ENCODE measurements at regions not wholly inside any gene's neighbourhood (a gene's known extent, or its start where the extent isn't known, plus 50 kb on each side); places are given as distances from the start of the nearest gene placed in this dataset.

- no peak overlapping the region for H3K4me2 ChIP-seq (ENCODE audit: low read length)
- ChIA-PET CTCF (interaction anchor here (0.7 to 3.1 kb wide), 6 partner anchors 10 to 217 kb away, joined by 3 to 20 read pairs (median 5); no protein-coding TSS in a partner anchor), POLR2A (no interaction called here), RAD21 (ENCODE audit: low non-redundant PET in 1 of 2, low total read pairs in 2 of 2, uncharacterized antibody in 2 of 2, unreplicated experiment in 2 of 2) (interaction anchor here in 1 of 2 experiments (0.8 kb wide), 1 partner anchor 162 kb away, joined by 3 read pairs; no protein-coding TSS in a partner anchor)
- H2AFZ ChIP-seq (ENCODE audit: low read depth, low read length, poor library complexity, severe bottlenecking), result no peak overlapping the region
- H3K9me3 ChIP-seq (ENCODE audit: control insufficient read depth in 1 of 2, insufficient read depth in 1 of 2, low read depth in 1 of 2, low read length in 2 of 2), result no peaks in the 10 kb centered on the region
- ATAC-seq, result no peak
- peaks cover 41 to 50% of the 10 kb centered on the region in 2 experiments for H3K4me1 ChIP-seq (ENCODE audit: control insufficient read depth in 1 of 2, insufficient read depth in 2 of 2, low read length in 2 of 2)
- H3K36me3 ChIP-seq (ENCODE audit: control insufficient read depth in 1 of 2, insufficient read depth in 2 of 2, low read length in 2 of 2), result no peaks in the 10 kb centered on the region
- DNase-seq (ENCODE audit: low read depth, low spot score), result no peak
- H4K20me1 ChIP-seq (ENCODE audit: insufficient read depth), result no peaks in the 10 kb centered on the region
- TF ChIP-seq EZH2phosphoT487 (IDR thresholded peaks at IDR 0.05; ENCODE audit: borderline replicate concordance) (no peak), SIN3A (IDR thresholded peaks at IDR 0.05; ENCODE audit: low read depth) (no peak), POLR2A (IDR thresholded peaks at IDR 0.05; ENCODE audit: borderline replicate concordance, extremely low read depth, insufficient read depth, insufficient read length) (no peak), CBX3 (IDR thresholded peaks at IDR 0.05; ENCODE audit: low read depth) (no peak), ELF1 (IDR thresholded peaks at IDR 0.05; ENCODE audit: borderline replicate concordance, low read depth) (no peak)
- BruUV-seq (replicated peaks), result no TSS peak
- no peaks in the 10 kb centered on the region for H3K9me2 ChIP-seq (ENCODE audit: insufficient read depth)
- intact Hi-C loops (cut with micrococcal nuclease), result loop anchor here (1.0 to 5.0 kb wide), 2 partner anchors 169 to 216 kb away; no protein-coding TSS in a partner anchor
- no peaks in the 10 kb centered on the region for H3K27me3 ChIP-seq (ENCODE audit: insufficient read depth, low read length)
- H3K9ac ChIP-seq (ENCODE audit: low read length), result no peak overlapping the region
- no peaks in the 10 kb centered on the region for H3K79me2 ChIP-seq (ENCODE audit: insufficient read depth, low read length)
- H3K27ac ChIP-seq (ENCODE audit: low read depth, low read length), result peak overlapping the region; percentile 82; the same call in 1 of the 2 replicates
- no peak overlapping the region for H3K4me3 ChIP-seq (replicated peaks in 1 of 2; ENCODE audit: low read depth in 1 of 2, low read length in 2 of 2)
Measured at GRCh38 chr18:49727816-49728215, 85.5 kb downstream of the ACAA2 start.

DNA sequence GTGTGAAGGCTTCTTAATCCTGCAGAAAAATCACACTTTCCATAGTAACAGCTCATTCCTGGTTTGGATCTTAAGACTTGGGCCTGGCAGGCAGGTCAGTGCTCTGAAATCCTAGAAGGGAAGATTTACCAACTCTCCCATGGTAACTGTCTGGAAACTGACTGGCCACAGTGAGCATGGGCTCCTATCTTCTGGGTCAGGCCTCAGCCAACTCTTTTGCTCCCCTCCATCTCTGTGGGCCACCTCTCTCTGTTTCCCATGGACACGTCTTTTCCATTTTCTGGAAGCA is 86.7 kb downstream of the ACAA2 start:
- Histone ChIP-seq H3K9me2 (ENCODE audit: insufficient read depth) (no peaks in the 10 kb centered on the region), H3K36me3 (ENCODE audit: control insufficient read depth in 1 of 2, insufficient read depth in 2 of 2, low read length in 2 of 2) (no peaks in the 10 kb centered on the region), H3K79me2 (ENCODE audit: insufficient read depth, low read length) (no peaks in the 10 kb centered on the region), H3K4me2 (ENCODE audit: low read length) (peak overlapping the region; percentile 59), H4K20me1 (ENCODE audit: insufficient read depth) (no peaks in the 10 kb centered on the region), H3K4me1 (ENCODE audit: control insufficient read depth in 1 of 2, insufficient read depth in 2 of 2, low read length in 2 of 2) (peaks cover 51 to 55% of the 10 kb centered on the region in 2 experiments), H3K27ac (ENCODE audit: low read depth, low read length) (peak overlapping the region; percentile 82), H3K9me3 (ENCODE audit: control insufficient read depth in 1 of 2, insufficient read depth in 1 of 2, low read depth in 1 of 2, low read length in 2 of 2) (no peaks in the 10 kb centered on the region), H3K9ac (ENCODE audit: low read length) (peak overlapping the region; percentile 46), H3K27me3 (ENCODE audit: insufficient read depth, low read length) (no peaks in the 10 kb centered on the region), H2AFZ (ENCODE audit: low read depth, low read length, poor library complexity, severe bottlenecking) (peak overlapping the region; percentile 19), H3K4me3 (replicated peaks in 1 of 2; ENCODE audit: low read depth in 1 of 2, low read length in 2 of 2) (peak overlapping the region in 1 of 2 experiments; percentile 19; a peak in 1 of 4 replicates)
- ChIA-PET RAD21 (ENCODE audit: low non-redundant PET in 1 of 2, low total read pairs in 2 of 2, uncharacterized antibody in 2 of 2, unreplicated experiment in 2 of 2) (interaction anchor here in 1 of 2 experiments (0.6 kb wide), 1 partner anchor 23 kb away, joined by 3 read pairs; no protein-coding TSS in a partner anchor), POLR2A (interaction anchor here (0.8 to 1.7 kb wide), 4 partner anchors 19 to 101 kb away, joined by 3 to 4 read pairs (median 4); no protein-coding TSS in a partner anchor), CTCF (interaction anchor here (0.6 to 3.1 kb wide), 11 partner anchors 9 to 629 kb away, joined by 3 to 20 read pairs (median 5); no protein-coding TSS in a partner anchor)
- no peak for DNase-seq (ENCODE audit: low read depth, low spot score)
- BruUV-seq (replicated peaks), result TSS peak; percentile 99
- ATAC-seq, result no peak
- TF ChIP-seq RAD21 (IDR thresholded peaks at IDR 0.05; ENCODE audit: low read depth) (no peak), YY1 (IDR thresholded peaks at IDR 0.05; ENCODE audit: extremely low read depth, insufficient replicate concordance, low read depth, low read length) (no peak), FOSL1 (IDR thresholded peaks at IDR 0.05; ENCODE audit: low read depth) (no peak), ELF1 (IDR thresholded peaks at IDR 0.05; ENCODE audit: borderline replicate concordance, low read depth) (no peak), SIN3A (IDR thresholded peaks at IDR 0.05; ENCODE audit: low read depth) (no peak), ZNF274 (IDR thresholded peaks at IDR 0.05; ENCODE audit: low read depth, low read length) (no peak), SRF (IDR thresholded peaks at IDR 0.05; ENCODE audit: low read depth) (no peak), CBX3 (IDR thresholded peaks at IDR 0.05; ENCODE audit: low read depth) (no peak), JUND (IDR thresholded peaks at IDR 0.05) (no peak), MAX (IDR thresholded peaks at IDR 0.05) (no peak), ZFX (IDR thresholded peaks at IDR 0.05) (no peak), POLR2AphosphoS5 (IDR thresholded peaks at IDR 0.05; ENCODE audit: low read depth, low read length) (no peak; the same call in 1 of the 2 replicates), POLR2A (IDR thresholded peaks at IDR 0.05; ENCODE audit: borderline replicate concordance, extremely low read depth, insufficient read depth, insufficient read length) (no peak), EZH2phosphoT487 (IDR thresholded peaks at IDR 0.05; ENCODE audit: borderline replicate concordance) (no peak)
- TF ChIP-seq, protein P1, sequence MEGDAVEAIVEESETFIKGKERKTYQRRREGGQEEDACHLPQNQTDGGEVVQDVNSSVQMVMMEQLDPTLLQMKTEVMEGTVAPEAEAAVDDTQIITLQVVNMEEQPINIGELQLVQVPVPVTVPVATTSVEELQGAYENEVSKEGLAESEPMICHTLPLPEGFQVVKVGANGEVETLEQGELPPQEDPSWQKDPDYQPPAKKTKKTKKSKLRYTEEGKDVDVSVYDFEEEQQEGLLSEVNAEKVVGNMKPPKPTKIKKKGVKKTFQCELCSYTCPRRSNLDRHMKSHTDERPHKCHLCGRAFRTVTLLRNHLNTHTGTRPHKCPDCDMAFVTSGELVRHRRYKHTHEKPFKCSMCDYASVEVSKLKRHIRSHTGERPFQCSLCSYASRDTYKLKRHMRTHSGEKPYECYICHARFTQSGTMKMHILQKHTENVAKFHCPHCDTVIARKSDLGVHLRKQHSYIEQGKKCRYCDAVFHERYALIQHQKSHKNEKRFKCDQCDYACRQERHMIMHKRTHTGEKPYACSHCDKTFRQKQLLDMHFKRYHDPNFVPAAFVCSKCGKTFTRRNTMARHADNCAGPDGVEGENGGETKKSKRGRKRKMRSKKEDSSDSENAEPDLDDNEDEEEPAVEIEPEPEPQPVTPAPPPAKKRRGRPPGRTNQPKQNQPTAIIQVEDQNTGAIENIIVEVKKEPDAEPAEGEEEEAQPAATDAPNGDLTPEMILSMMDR (IDR thresholded peaks at IDR 0.05 in 2 of 3, conservative IDR thresholded peaks at IDR 0.05 in 1 of 3; ENCODE audit: borderline replicate concordance in 1 of 3, insufficient read depth in 1 of 3, low read depth in 2 of 3, low read length in 2 of 3), result no peak
- TF ChIP-seq, protein P2, sequence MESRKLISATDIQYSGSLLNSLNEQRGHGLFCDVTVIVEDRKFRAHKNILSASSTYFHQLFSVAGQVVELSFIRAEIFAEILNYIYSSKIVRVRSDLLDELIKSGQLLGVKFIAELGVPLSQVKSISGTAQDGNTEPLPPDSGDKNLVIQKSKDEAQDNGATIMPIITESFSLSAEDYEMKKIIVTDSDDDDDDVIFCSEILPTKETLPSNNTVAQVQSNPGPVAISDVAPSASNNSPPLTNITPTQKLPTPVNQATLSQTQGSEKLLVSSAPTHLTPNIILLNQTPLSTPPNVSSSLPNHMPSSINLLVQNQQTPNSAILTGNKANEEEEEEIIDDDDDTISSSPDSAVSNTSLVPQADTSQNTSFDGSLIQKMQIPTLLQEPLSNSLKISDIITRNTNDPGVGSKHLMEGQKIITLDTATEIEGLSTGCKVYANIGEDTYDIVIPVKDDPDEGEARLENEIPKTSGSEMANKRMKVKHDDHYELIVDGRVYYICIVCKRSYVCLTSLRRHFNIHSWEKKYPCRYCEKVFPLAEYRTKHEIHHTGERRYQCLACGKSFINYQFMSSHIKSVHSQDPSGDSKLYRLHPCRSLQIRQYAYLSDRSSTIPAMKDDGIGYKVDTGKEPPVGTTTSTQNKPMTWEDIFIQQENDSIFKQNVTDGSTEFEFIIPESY (IDR thresholded peaks at IDR 0.05; ENCODE audit: extremely low read depth, insufficient replicate concordance, low read length), result no peak
- intact Hi-C loops (cut with micrococcal nuclease), result loop anchor here (5.0 kb wide), 1 partner anchor 214 kb away; no protein-coding TSS in a partner anchor
